ENCODE measurements at regions not wholly inside any gene's neighbourhood (a gene's known extent, or its start where the extent isn't known, plus 50 kb on each side); places are given as distances from the start of the nearest gene placed in this dataset.

- Histone ChIP-seq H3K27me3 (replicated peaks in 1 of 4; ENCODE audit: control insufficient read depth in 3 of 4, extremely low read depth in 1 of 4, insufficient read depth in 3 of 4, low read length in 3 of 4) (no peaks in the 10 kb centered on the region), H2AK5ac (ENCODE audit: low read depth, low read length) (no peak overlapping the region), H3K9ac (replicated peaks in 1 of 4; ENCODE audit: extremely low read depth in 1 of 4, low read depth in 3 of 4, low read length in 3 of 4) (no peak overlapping the region), H3K36me3 (ENCODE audit: control insufficient read depth in 2 of 4, insufficient read depth in 4 of 4, low read length in 3 of 4) (no peaks in the 10 kb centered on the region), H3K79me2 (ENCODE audit: control insufficient read depth in 1 of 2, insufficient read depth in 2 of 2, low read length in 2 of 2) (no peaks in the 10 kb centered on the region), H3K4me3 (ENCODE audit: extremely low read depth in 1 of 4, insufficient read depth in 2 of 4, low read depth in 3 of 4, low read length in 4 of 4) (no peak overlapping the region), H2BK12ac (ENCODE audit: low read depth, low read length) (no peak overlapping the region), H4K20me1 (replicated peaks in 1 of 2; ENCODE audit: control insufficient read depth in 1 of 2, insufficient read depth in 2 of 2, low read length in 2 of 2) (no peaks in the 10 kb centered on the region), H2BK20ac (ENCODE audit: low read length) (no peak overlapping the region), H2AFZ (ENCODE audit: low read length) (no peak overlapping the region), H3K27ac (ENCODE audit: low read depth, low read length) (no peak overlapping the region), H2BK5ac (ENCODE audit: low read depth, low read length) (no peak overlapping the region), H4K8ac (ENCODE audit: extremely low read depth, insufficient read depth, low read length) (no peak overlapping the region), H3K23me2 (ENCODE audit: low read depth, low read length) (no peaks in the 10 kb centered on the region), H3K56ac (replicated peaks; ENCODE audit: insufficient read length, low read depth, low read length) (no peak overlapping the region), H3K79me1 (ENCODE audit: low read depth, low read length) (no peaks in the 10 kb centered on the region), H4K91ac (replicated peaks; ENCODE audit: insufficient read length, low read length) (no peak overlapping the region), H3K18ac (ENCODE audit: extremely low read depth, low read length) (no peak overlapping the region), H3K14ac (ENCODE audit: insufficient read length) (no peak overlapping the region), H3K4ac (replicated peaks; ENCODE audit: insufficient read length, low read depth, low read length) (no peak overlapping the region), H3K4me1 (replicated peaks in 1 of 4; ENCODE audit: control insufficient read depth in 3 of 4, insufficient read depth in 4 of 4, low read length in 3 of 4) (peaks cover 0 to 4% (median 1%) of the 10 kb centered on the region in 4 experiments; a peak in 3 of 7 replicates), H2BK120ac (replicated peaks; ENCODE audit: low read depth, low read length) (no peak overlapping the region), H2BK15ac (ENCODE audit: low read length) (no peak overlapping the region), H3K9me3 (ENCODE audit: insufficient read depth in 2 of 2, low read depth in 1 of 2, low read length in 1 of 2) (no peaks in the 10 kb centered on the region), H3K4me2 (ENCODE audit: insufficient read depth in 1 of 2, low read depth in 2 of 2, low read length in 2 of 2) (no peak overlapping the region), H3K23ac (ENCODE audit: insufficient read length) (no peak overlapping the region), H4K5ac (ENCODE audit: insufficient read length, low read depth, low read length) (no peak overlapping the region)
- FAIRE-seq (no peak), DNase-seq (ENCODE audit: low read depth in 1 of 2, low spot score in 2 of 2) (no peak)
- TF ChIP-seq SIX5 (IDR thresholded peaks at IDR 0.05; ENCODE audit: low read depth, low read length) (no peak), MAFK (IDR thresholded peaks at IDR 0.05; ENCODE audit: low read depth, low read length) (no peak), CBX8 (IDR thresholded peaks at IDR 0.05; ENCODE audit: borderline replicate concordance, low read depth, low read length) (no peak), GTF2F1 (IDR thresholded peaks at IDR 0.05; ENCODE audit: borderline replicate concordance, low read depth, low read length) (no peak), RAD21 (IDR thresholded peaks at IDR 0.05 in 1 of 2, conservative IDR thresholded peaks at IDR 0.05 in 1 of 2; ENCODE audit: low read depth in 2 of 2, low read length in 2 of 2) (no peak), RBBP5 (IDR thresholded peaks at IDR 0.05; ENCODE audit: borderline replicate concordance, low read depth, low read length) (no peak), FOSL1 (IDR thresholded peaks at IDR 0.05; ENCODE audit: insufficient read depth, low read depth, low read length) (no peak), EZH2 (IDR thresholded peaks at IDR 0.05; ENCODE audit: low read depth, low read length, severe bottlenecking) (no peak)
- TF ChIP-seq, protein P1, sequence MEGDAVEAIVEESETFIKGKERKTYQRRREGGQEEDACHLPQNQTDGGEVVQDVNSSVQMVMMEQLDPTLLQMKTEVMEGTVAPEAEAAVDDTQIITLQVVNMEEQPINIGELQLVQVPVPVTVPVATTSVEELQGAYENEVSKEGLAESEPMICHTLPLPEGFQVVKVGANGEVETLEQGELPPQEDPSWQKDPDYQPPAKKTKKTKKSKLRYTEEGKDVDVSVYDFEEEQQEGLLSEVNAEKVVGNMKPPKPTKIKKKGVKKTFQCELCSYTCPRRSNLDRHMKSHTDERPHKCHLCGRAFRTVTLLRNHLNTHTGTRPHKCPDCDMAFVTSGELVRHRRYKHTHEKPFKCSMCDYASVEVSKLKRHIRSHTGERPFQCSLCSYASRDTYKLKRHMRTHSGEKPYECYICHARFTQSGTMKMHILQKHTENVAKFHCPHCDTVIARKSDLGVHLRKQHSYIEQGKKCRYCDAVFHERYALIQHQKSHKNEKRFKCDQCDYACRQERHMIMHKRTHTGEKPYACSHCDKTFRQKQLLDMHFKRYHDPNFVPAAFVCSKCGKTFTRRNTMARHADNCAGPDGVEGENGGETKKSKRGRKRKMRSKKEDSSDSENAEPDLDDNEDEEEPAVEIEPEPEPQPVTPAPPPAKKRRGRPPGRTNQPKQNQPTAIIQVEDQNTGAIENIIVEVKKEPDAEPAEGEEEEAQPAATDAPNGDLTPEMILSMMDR (IDR thresholded peaks at IDR 0.05; ENCODE audit: control extremely low read depth in 1 of 3, insufficient read depth in 1 of 3, low read depth in 1 of 3, low read length in 3 of 3) = no peak
- WGBS, 2 experiments (ENCODE audit: extremely low coverage in 1 of 2, insufficient coverage in 1 of 2, insufficient read length in 1 of 2, insufficient replicate concordance in 2 of 2, low coverage in 1 of 2, low lambda C conversion rate in 2 of 2, missing lambda C conversion rate in 1 of 2) = 89% methylated on average over 2 of the region's 2 CpGs; no CpG with 5 or more reads in 1 of the 2 experiments
- ChIA-PET CTCF (ENCODE audit: partially characterized antibody) (interaction anchor here (2.4 kb wide), 1 partner anchor 26 kb away, joined by 8 read pairs; no protein-coding TSS in a partner anchor), POLR2A (ENCODE audit: partially characterized antibody) (no interaction called here)
Measured at GRCh38 chr15:47400603-47401002, 316.7 kb upstream of the SEMA6D start.

Data from H1 (cell line).